Tibial artery (tissue), 4 donors: ENCODE measurements at regions not wholly inside any gene's neighbourhood (a gene's known extent, or its start where the extent isn't known, plus 50 kb on each side); places are given as distances from the start of the nearest gene placed in this dataset.

Source experiments
- DNase-seq, 2 donors: peaks; one replicate each; pipeline ENCODE4 v3.0.0-alpha.2; 2019
- H3K27ac ChIP-seq, 2 donors: fragments of 200-600 bp; sonication (generic) in 1 of 2; 1 replicate in 1 of 2; 2 replicates in 1 of 2; pipeline ENCODE4 v1.5.1; 2018 to 2019; ENCODE audit warnings: mild to moderate bottlenecking in 1 of 2
- H3K27me3 ChIP-seq, 2 donors: fragments of 200-600 bp; sonication (generic) in 1 of 2; one replicate each; pipeline versions ENCODE4 v1.5.1 to v1.6.0; 2016 to 2019
- H3K36me3 ChIP-seq, 3 donors: fragments of 200-600 bp; sonication (generic) in 2 of 3; one replicate each; pipeline ENCODE4 v1.5.1; 2016 to 2019; ENCODE audit warnings: mild to moderate bottlenecking in 2 of 3
- H3K4me1 ChIP-seq, 4 donors: fragments of 200-600 bp; sonication (generic) in 2 of 4; 1 replicate in 3 of 4; 2 replicates in 1 of 4; pipeline ENCODE4 v1.5.1; 2016 to 2019
- H3K4me3 ChIP-seq, 2 donors: fragments of 200-600 bp; sonication (generic) in 1 of 2; 1 replicate in 1 of 2; 2 replicates in 1 of 2; pipeline ENCODE4 v1.5.1; 2018 to 2019; ENCODE audit warnings: mild to moderate bottlenecking in 2 of 2
- H3K9me3 ChIP-seq, 3 donors: fragments of 200-600 bp; sonication (generic) in 1 of 3; one replicate each; pipeline ENCODE4 v1.5.1; 2016 to 2019
- CTCF ChIP-seq, 2 experiments: fragments of 200-600 bp in 1 of 2; fragments of 450-650 bp in 1 of 2; IDR thresholded peaks; one replicate each; pipeline ENCODE4 v1.5.1; 2017 to 2019; ENCODE audit warnings: antibody characterized with exemption in 2 of 2, mild to moderate bottlenecking in 1 of 2, moderate library complexity in 1 of 2
- intact Hi-C: fragments of 100-400 bp; cut with DNase I; formaldehyde crosslinking; loops from one replicate; pipeline ENCODE4 v1.15.0; 2023; ENCODE audit warnings: low total_unique reads

DNA sequence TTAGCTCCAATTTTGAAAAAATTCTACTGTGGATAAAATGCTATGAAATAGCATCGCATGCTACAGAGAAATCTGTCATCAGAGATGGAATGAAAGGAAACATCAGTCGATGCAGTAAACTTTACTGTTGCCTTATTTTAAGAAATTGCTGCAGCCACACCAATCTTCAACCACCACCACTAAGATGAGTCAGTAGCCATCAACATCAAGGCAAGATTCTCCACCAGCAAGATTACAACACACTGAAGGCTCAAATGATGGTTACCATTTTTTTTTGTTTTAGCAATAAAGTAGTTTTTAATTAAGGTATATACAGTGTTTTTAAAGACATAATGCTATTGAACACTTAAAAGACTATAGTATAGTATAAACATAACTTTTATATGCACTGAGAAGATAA, 95.6 kb upstream of the JUN start:
- Histone ChIP-seq H3K4me1 (peaks cover 0 to 25% (median 12%) of the 10 kb centered on the region in 4 donors), H3K36me3 (no peaks in the 10 kb centered on the region), H3K4me3 (no peak overlapping the region), H3K27me3 (no peaks in the 10 kb centered on the region), H3K27ac (no peak overlapping the region), H3K9me3 (no peaks in the 10 kb centered on the region)
- DNase-seq = no peak
- no peak for TF ChIP-seq CTCF (IDR thresholded peaks at IDR 0.05)
- intact Hi-C loops = no loop called here

DNA sequence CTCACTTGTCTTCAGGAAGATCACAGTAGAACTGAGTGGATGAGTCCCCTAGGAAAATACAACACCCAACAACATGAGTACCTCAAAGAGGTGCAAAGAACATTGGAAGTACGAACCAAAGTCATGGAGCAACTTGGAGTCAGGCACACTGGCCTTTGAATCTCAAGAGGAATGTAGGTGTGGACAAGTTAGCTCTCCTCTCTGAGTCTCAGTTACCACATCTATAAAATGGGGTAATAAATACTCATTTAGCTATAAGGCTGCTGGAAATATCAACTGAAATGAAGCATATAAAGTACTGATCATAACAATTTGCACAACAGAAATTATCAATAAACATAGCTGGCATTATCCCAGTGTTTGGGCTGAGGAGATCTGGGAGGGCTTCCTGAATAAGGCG, 96.7 kb upstream of the JUN start:
- TF ChIP-seq CTCF (IDR thresholded peaks at IDR 0.05) = no peak
- peaks cover 0 to 25% (median 14%) of the 10 kb centered on the region in 4 donors for H3K4me1 ChIP-seq
- H3K27me3 ChIP-seq = no peaks in the 10 kb centered on the region
- no peaks in the 10 kb centered on the region for H3K36me3 ChIP-seq
- H3K4me3 ChIP-seq = no peak overlapping the region
- no peaks in the 10 kb centered on the region for H3K9me3 ChIP-seq
- intact Hi-C loops = no loop called here
- no peak overlapping the region for H3K27ac ChIP-seq
- DNase-seq = no peak

DNA sequence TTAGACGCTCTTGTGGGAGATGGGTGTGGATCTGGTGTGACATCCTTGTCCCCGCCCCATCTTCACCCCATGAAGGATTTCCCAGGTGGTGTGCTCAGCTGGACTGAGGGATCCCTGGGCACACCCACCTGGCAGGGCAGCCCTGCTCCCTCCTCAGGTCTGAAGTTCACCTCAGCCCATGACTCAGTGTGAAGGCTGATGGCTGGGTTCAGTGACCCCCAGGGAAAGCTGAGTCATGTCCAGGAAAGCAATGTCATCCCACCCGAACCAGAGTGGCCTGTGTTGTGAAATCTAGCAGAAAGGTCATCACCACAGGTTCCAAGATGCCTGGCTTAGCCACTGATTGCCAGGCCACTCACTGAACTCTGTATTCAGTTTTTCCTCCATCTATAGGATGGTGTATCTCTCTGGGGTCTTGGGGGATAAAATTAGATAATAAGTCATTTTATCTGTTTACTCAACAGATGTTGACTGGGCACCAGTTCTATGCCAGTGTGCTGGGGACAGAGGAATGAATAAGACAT, 97.7 kb upstream of the JUN start:
- peak; percentile 69 to 80 for DNase-seq
- H3K4me3 ChIP-seq = no peak overlapping the region
- no peaks in the 10 kb centered on the region for H3K9me3 ChIP-seq
- H3K27ac ChIP-seq = no peak overlapping the region
- no peaks in the 10 kb centered on the region for H3K36me3 ChIP-seq
- H3K4me1 ChIP-seq = peaks cover 0 to 34% (median 23%) of the 10 kb centered on the region in 4 donors
- intact Hi-C loops = no loop called here
- TF ChIP-seq CTCF (IDR thresholded peaks at IDR 0.05) = no peak
- no peaks in the 10 kb centered on the region for H3K27me3 ChIP-seq

DNA sequence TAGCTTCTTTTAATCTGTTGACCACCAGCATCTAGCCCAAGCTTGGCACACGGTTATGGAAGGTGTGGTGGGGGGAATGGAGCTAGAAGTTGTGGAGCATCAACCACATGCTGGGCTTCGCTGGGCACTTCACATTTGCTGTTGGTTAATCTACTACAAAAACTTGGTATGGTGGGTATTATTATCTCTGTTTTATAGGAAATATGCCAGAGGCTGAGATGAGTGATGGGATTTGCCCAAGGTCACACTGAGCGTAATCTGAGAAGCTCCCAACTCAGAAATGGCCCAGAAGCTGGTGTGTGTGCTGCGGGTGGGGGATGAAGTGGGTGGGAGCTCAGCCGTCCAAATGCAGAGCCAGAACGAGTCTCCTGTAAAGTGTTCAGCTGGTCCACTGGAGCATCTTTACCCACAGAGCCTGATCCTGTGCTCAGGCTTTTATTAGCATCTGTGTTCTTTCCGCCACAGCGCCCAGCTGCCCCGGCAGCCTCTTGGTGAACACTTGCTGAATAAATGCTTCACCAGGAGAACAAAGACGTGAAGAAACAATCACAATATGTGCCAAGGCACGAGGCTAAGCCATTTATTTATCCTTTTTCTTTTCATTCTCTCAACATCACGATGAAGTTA, 98.6 kb upstream of the JUN start:
- H3K4me1 ChIP-seq = peaks cover 0 to 43% (median 32%) of the 10 kb centered on the region in 4 donors
- intact Hi-C loops = no loop called here
- no peak for TF ChIP-seq CTCF (IDR thresholded peaks at IDR 0.05)
- DNase-seq = no peak
- no peak overlapping the region for H3K27ac ChIP-seq
- no peaks in the 10 kb centered on the region for H3K27me3 ChIP-seq
- H3K36me3 ChIP-seq = no peaks in the 10 kb centered on the region
- no peaks in the 10 kb centered on the region for H3K9me3 ChIP-seq
- no peak overlapping the region for H3K4me3 ChIP-seq

DNA sequence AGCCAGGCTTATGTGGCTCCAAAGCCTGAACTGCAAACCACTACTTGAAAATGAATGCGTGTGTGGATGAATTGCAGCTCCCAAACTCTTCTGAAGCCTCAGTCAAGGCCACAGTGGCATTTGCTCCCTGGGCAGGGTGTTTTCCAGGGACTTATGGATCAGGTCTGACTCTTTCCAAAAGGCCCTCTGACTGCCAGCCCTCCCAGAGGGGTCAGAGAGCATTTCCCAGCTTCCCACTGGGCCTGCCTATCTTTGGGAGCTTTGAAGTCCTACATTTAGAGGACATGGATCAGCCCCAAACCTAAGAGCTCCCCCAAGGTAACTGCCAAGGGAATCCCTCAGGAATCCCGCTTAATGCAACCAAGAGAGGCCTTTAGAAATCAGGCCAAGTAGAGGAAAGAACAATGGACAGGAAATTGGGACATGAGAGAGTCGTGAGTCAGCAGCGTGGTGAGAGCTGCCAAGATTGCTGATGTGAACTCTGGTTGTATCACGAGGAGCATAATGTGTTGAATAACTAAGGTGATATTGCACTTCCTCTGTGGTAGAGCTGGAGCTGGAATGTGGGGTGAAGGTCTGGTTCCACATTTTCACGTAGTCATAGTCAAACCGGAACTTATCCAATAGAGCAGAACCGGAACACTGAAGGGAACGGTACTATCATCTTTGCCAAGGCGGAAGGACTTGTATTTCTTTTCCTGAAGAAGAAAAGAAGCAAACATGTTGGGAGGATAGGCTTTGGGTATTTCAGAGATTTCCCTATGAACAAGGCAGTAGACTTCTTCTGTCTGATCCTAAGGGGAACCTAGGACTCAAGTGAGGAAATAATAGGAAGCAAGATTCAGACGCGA, 99.4 kb upstream of the JUN start:
- H3K4me1 ChIP-seq = peaks cover 0 to 50% (median 38%) of the 10 kb centered on the region in 4 donors
- H3K4me3 ChIP-seq = no peak overlapping the region
- H3K9me3 ChIP-seq = no peaks in the 10 kb centered on the region
- intact Hi-C loops = no loop called here
- peak overlapping the region in 1 of 2 donors; percentile 84 for H3K27ac ChIP-seq
- H3K36me3 ChIP-seq = no peaks in the 10 kb centered on the region
- no peak for TF ChIP-seq CTCF (IDR thresholded peaks at IDR 0.05)
- DNase-seq = peak; percentile 87 to 90
- no peaks in the 10 kb centered on the region for H3K27me3 ChIP-seq
